ENCODE measurements at regions not wholly inside any gene's neighbourhood (a gene's known extent, or its start where the extent isn't known, plus 50 kb on each side); places are given as distances from the start of the nearest gene placed in this dataset.

- Histone ChIP-seq H4K5ac (ENCODE audit: low read length) (no peak overlapping the region), H3K4ac (ENCODE audit: low read depth, low read length) (no peak overlapping the region), H2BK5ac (ENCODE audit: low read length) (no peak overlapping the region), H2BK120ac (ENCODE audit: low read depth, low read length) (no peak overlapping the region), H3K9ac (ENCODE audit: low read length) (no peak overlapping the region), H3K79me1 (ENCODE audit: low read length) (no peaks in the 10 kb centered on the region), H4K8ac (ENCODE audit: low read depth, low read length) (no peak overlapping the region), H3K56ac (ENCODE audit: low read length) (no peak overlapping the region), H3K4me1 (ENCODE audit: control insufficient read depth, low read depth, low read length) (peaks cover 14% of the 10 kb centered on the region), H2AK5ac (ENCODE audit: low read length) (no peak overlapping the region), H3K4me2 (ENCODE audit: low read length) (no peak overlapping the region), H3K36me3 (ENCODE audit: control insufficient read depth, insufficient read depth, low read length) (no peaks in the 10 kb centered on the region), H3K79me2 (ENCODE audit: control insufficient read depth, insufficient read depth, low read length) (no peaks in the 10 kb centered on the region), H3K18ac (ENCODE audit: low read length) (no peak overlapping the region), H3K27me3 (ENCODE audit: insufficient read depth, low read length, poor library complexity) (no peaks in the 10 kb centered on the region), H3K4me3 (ENCODE audit: low read length) (no peak overlapping the region), H3K27ac (ENCODE audit: low read depth, low read length) (no peak overlapping the region), H2BK15ac (replicated peaks; ENCODE audit: low read depth) (no peak overlapping the region), H3K23ac (ENCODE audit: low read length) (no peak overlapping the region)
- DNase-seq: peak; percentile 70
Observed at GRCh38 chr1:183736343-183736742, 68.6 kb upstream of the RGL1 start.

GRCh38 chr1:183735069-183735860 is 69.7 kb upstream of the RGL1 start:
- DNase-seq: no peak
- no peak overlapping the region for H2BK15ac ChIP-seq (replicated peaks; ENCODE audit: low read depth)
- no peak overlapping the region for H4K8ac ChIP-seq (ENCODE audit: low read depth, low read length)
- no peak overlapping the region for H2AK5ac ChIP-seq (ENCODE audit: low read length)
- H3K4me2 ChIP-seq (ENCODE audit: low read length): no peak overlapping the region
- H2BK5ac ChIP-seq (ENCODE audit: low read length): no peak overlapping the region
- H3K27ac ChIP-seq (ENCODE audit: low read depth, low read length): no peak overlapping the region
- no peaks in the 10 kb centered on the region for H3K79me2 ChIP-seq (ENCODE audit: control insufficient read depth, insufficient read depth, low read length)
- no CpG with 5 or more reads among the region's 1 CpG for WGBS (ENCODE audit: extremely low coverage, insufficient coverage, low lambda C conversion rate)
- H3K36me3 ChIP-seq (ENCODE audit: control insufficient read depth, insufficient read depth, low read length): no peaks in the 10 kb centered on the region
- peak overlapping the region; percentile 84 for H3K18ac ChIP-seq (ENCODE audit: low read length)
- H3K4ac ChIP-seq (ENCODE audit: low read depth, low read length): no peak overlapping the region
- H3K4me1 ChIP-seq (ENCODE audit: control insufficient read depth, low read depth, low read length): peaks cover 14% of the 10 kb centered on the region
- H3K27me3 ChIP-seq (ENCODE audit: insufficient read depth, low read length, poor library complexity): no peaks in the 10 kb centered on the region
- no peak overlapping the region for H4K5ac ChIP-seq (ENCODE audit: low read length)
- H3K4me3 ChIP-seq (ENCODE audit: low read length): no peak overlapping the region
- H2BK120ac ChIP-seq (ENCODE audit: low read depth, low read length): peak overlapping the region; percentile 6
- no peak overlapping the region for H3K9ac ChIP-seq (ENCODE audit: low read length)
- no peak overlapping the region for H3K56ac ChIP-seq (ENCODE audit: low read length)
- no peak overlapping the region for H3K23ac ChIP-seq (ENCODE audit: low read length)
- no peaks in the 10 kb centered on the region for H3K79me1 ChIP-seq (ENCODE audit: low read length)

GRCh38 chr1:183734543-183735036 is 70.3 kb upstream of the RGL1 start:
- no peak overlapping the region for H3K23ac ChIP-seq (ENCODE audit: low read length)
- peak; percentile 59 for DNase-seq
- no peak overlapping the region for H3K4me3 ChIP-seq (ENCODE audit: low read length)
- no peak overlapping the region for H3K9ac ChIP-seq (ENCODE audit: low read length)
- no peak overlapping the region for H4K8ac ChIP-seq (ENCODE audit: low read depth, low read length)
- no CpG with 5 or more reads among the region's 5 CpGs for WGBS (ENCODE audit: extremely low coverage, insufficient coverage, low lambda C conversion rate)
- no peak overlapping the region for H3K56ac ChIP-seq (ENCODE audit: low read length)
- H3K36me3 ChIP-seq (ENCODE audit: control insufficient read depth, insufficient read depth, low read length): no peaks in the 10 kb centered on the region
- H2BK120ac ChIP-seq (ENCODE audit: low read depth, low read length): no peak overlapping the region
- no peak overlapping the region for H2BK5ac ChIP-seq (ENCODE audit: low read length)
- H3K4ac ChIP-seq (ENCODE audit: low read depth, low read length): no peak overlapping the region
- H3K4me1 ChIP-seq (ENCODE audit: control insufficient read depth, low read depth, low read length): peaks cover 14% of the 10 kb centered on the region
- no peak overlapping the region for H3K27ac ChIP-seq (ENCODE audit: low read depth, low read length)
- H3K79me1 ChIP-seq (ENCODE audit: low read length): no peaks in the 10 kb centered on the region
- H3K79me2 ChIP-seq (ENCODE audit: control insufficient read depth, insufficient read depth, low read length): no peaks in the 10 kb centered on the region
- no peak overlapping the region for H2AK5ac ChIP-seq (ENCODE audit: low read length)
- H4K5ac ChIP-seq (ENCODE audit: low read length): no peak overlapping the region
- no peak overlapping the region for H3K18ac ChIP-seq (ENCODE audit: low read length)
- no peak overlapping the region for H3K4me2 ChIP-seq (ENCODE audit: low read length)
- no peaks in the 10 kb centered on the region for H3K27me3 ChIP-seq (ENCODE audit: insufficient read depth, low read length, poor library complexity)
- no peak overlapping the region for H2BK15ac ChIP-seq (replicated peaks; ENCODE audit: low read depth)

GRCh38 chr1:183733715-183734114 is 71.2 kb upstream of the RGL1 start:
- no CpG with 5 or more reads among the region's 2 CpGs for WGBS (ENCODE audit: extremely low coverage, insufficient coverage, low lambda C conversion rate)
- Histone ChIP-seq H3K36me3 (ENCODE audit: control insufficient read depth, insufficient read depth, low read length) (no peaks in the 10 kb centered on the region), H3K56ac (ENCODE audit: low read length) (no peak overlapping the region), H3K23ac (ENCODE audit: low read length) (no peak overlapping the region), H3K4me1 (ENCODE audit: control insufficient read depth, low read depth, low read length) (peaks cover 14% of the 10 kb centered on the region), H2BK5ac (ENCODE audit: low read length) (no peak overlapping the region), H3K79me1 (ENCODE audit: low read length) (no peaks in the 10 kb centered on the region), H2BK15ac (replicated peaks; ENCODE audit: low read depth) (peak overlapping the region; percentile 85), H3K4me3 (ENCODE audit: low read length) (no peak overlapping the region), H4K8ac (ENCODE audit: low read depth, low read length) (no peak overlapping the region), H3K27ac (ENCODE audit: low read depth, low read length) (no peak overlapping the region), H3K18ac (ENCODE audit: low read length) (no peak overlapping the region), H3K4me2 (ENCODE audit: low read length) (no peak overlapping the region), H2AK5ac (ENCODE audit: low read length) (no peak overlapping the region), H2BK120ac (ENCODE audit: low read depth, low read length) (no peak overlapping the region), H4K5ac (ENCODE audit: low read length) (no peak overlapping the region), H3K79me2 (ENCODE audit: control insufficient read depth, insufficient read depth, low read length) (no peaks in the 10 kb centered on the region), H3K27me3 (ENCODE audit: insufficient read depth, low read length, poor library complexity) (no peaks in the 10 kb centered on the region), H3K9ac (ENCODE audit: low read length) (no peak overlapping the region), H3K4ac (ENCODE audit: low read depth, low read length) (no peak overlapping the region)
- no peak for DNase-seq

GRCh38 chr1:183732236-183732880 is 72.6 kb upstream of the RGL1 start:
- WGBS (ENCODE audit: extremely low coverage, insufficient coverage, low lambda C conversion rate): no CpG with 5 or more reads among the region's 6 CpGs
- Histone ChIP-seq H3K23ac (ENCODE audit: low read length) (no peak overlapping the region), H3K9ac (ENCODE audit: low read length) (no peak overlapping the region), H2BK5ac (ENCODE audit: low read length) (no peak overlapping the region), H3K56ac (ENCODE audit: low read length) (no peak overlapping the region), H4K8ac (ENCODE audit: low read depth, low read length) (peak overlapping the region; percentile 39), H3K27ac (ENCODE audit: low read depth, low read length) (no peak overlapping the region), H3K4ac (ENCODE audit: low read depth, low read length) (no peak overlapping the region), H3K18ac (ENCODE audit: low read length) (peak overlapping the region; percentile 75), H2BK15ac (replicated peaks; ENCODE audit: low read depth) (no peak overlapping the region), H2AK5ac (ENCODE audit: low read length) (no peak overlapping the region), H2BK120ac (ENCODE audit: low read depth, low read length) (peak overlapping the region; percentile 45), H3K4me1 (ENCODE audit: control insufficient read depth, low read depth, low read length) (peaks cover 14% of the 10 kb centered on the region), H3K4me2 (ENCODE audit: low read length) (no peak overlapping the region), H4K5ac (ENCODE audit: low read length) (no peak overlapping the region), H3K27me3 (ENCODE audit: insufficient read depth, low read length, poor library complexity) (no peaks in the 10 kb centered on the region), H3K79me1 (ENCODE audit: low read length) (no peaks in the 10 kb centered on the region), H3K4me3 (ENCODE audit: low read length) (no peak overlapping the region), H3K79me2 (ENCODE audit: control insufficient read depth, insufficient read depth, low read length) (no peaks in the 10 kb centered on the region), H3K36me3 (ENCODE audit: control insufficient read depth, insufficient read depth, low read length) (no peaks in the 10 kb centered on the region)
- DNase-seq: no peak

Data from mesendoderm (in vitro differentiated cells).